ENCODE measurements at regions not wholly inside any gene's neighbourhood (a gene's known extent, or its start where the extent isn't known, plus 50 kb on each side); places are given as distances from the start of the nearest gene placed in this dataset.

- TF ChIP-seq CTCF (IDR thresholded peaks at IDR 0.05): no peak
- no peak for TF ChIP-seq POLR2AphosphoS5 (IDR thresholded peaks at IDR 0.05)
- TF ChIP-seq POLR2A (IDR thresholded peaks at IDR 0.05): no peak
These were observed 359.9 kb upstream of the FANCL start for GRCh38 chr2:58601017-58601416.
